HCT116 (cell line): ENCODE measurements at regions not wholly inside any gene's neighbourhood (a gene's known extent, or its start where the extent isn't known, plus 50 kb on each side); places are given as distances from the start of the nearest gene placed in this dataset.

Experiments used
- ATAC-seq: fragments of 200-7000 bp; cut with Tn5 transposase; 2 replicates; pipeline ENCODE4 v1.9.1; 2020; ENCODE audit warnings: mild to moderate bottlenecking, moderate library complexity
- BruUV-seq: library from RNA; stranded (reverse); fragments of 400-500 nt; replicated peaks from 2 replicates; lab custom pipeline; 2021; lab: Mats Ljungman, UMichigan
- CTCF ChIA-PET: fragments of 300-600 bp; sonication (Branson Sonifier 250); formaldehyde crosslinking; loops from one replicate; lab custom pipeline; 2021; ENCODE audit warnings: antibody characterized with exemption; lab: Charles Lee
- POLR2A ChIA-PET: fragments of 300-600, 350-600 bp; sonication (Branson Sonifier 250); formaldehyde crosslinking; loops from one replicate; lab custom pipeline; 2021; ENCODE audit warnings: antibody characterized with exemption; lab: Charles Lee
- RAD21 ChIA-PET, 2 experiments: fragments of 300-600 bp; sonication (Branson Sonifier 250); formaldehyde crosslinking; loops; one replicate each; lab custom pipeline; 2023; ENCODE audit warnings: low total read pairs in 2 of 2; ENCODE audit not compliant: uncharacterized antibody in 2 of 2, unreplicated experiment in 2 of 2, low non-redundant PET in 1 of 2; lab: Charles Lee
- DNase-seq: peaks from one replicate; pipeline ENCODE4 v3.0.0-alpha.2; 2010; ENCODE audit warnings: low read depth, low spot score
- H2AFZ ChIP-seq: fragments of 200-600 bp; shearing (Covaris generic), sonication (generic); 2 replicates; pipeline ENCODE4 v1.6.1; 2017; ENCODE audit warnings: low read depth, mixed run types, mixed read lengths, antibody characterized with exemption, low read length; ENCODE audit not compliant: poor library complexity, severe bottlenecking
- H3K27ac ChIP-seq: 2 replicates; pipeline ENCODE4 v1.5.1; 2012; ENCODE audit warnings: low read depth, low read length
- H3K27me3 ChIP-seq: fragments of 200-600 bp; sonication (generic); 2 replicates; pipeline ENCODE4 v1.6.1; 2016; ENCODE audit warnings: mixed run types, low read length, mixed read lengths; ENCODE audit not compliant: insufficient read depth
- H3K36me3 ChIP-seq, 2 experiments: fragments of 200-500 bp in 1 of 2; fragments of 200-600 bp in 1 of 2; sonication (Bioruptor generic) in 1 of 2; sonication (generic) in 1 of 2; 2 replicates each; pipeline versions ENCODE4 v1.5.1 to v1.6.1; 2014 to 2016; ENCODE audit warnings: low read length in 2 of 2, inconsistent platforms in 1 of 2, mixed read lengths in 1 of 2, mixed run types in 1 of 2; ENCODE audit not compliant: insufficient read depth in 2 of 2, control insufficient read depth in 1 of 2
- H3K4me1 ChIP-seq, 2 experiments: fragments of 200-600 bp in 1 of 2; sonication (generic) in 1 of 2; 2 replicates each; pipeline versions ENCODE4 v1.5.1 to v1.6.1; 2012 to 2017; ENCODE audit warnings: low read length in 2 of 2, inconsistent platforms in 1 of 2, mild to moderate bottlenecking in 1 of 2, mixed read lengths in 1 of 2, mixed run types in 1 of 2, moderate library complexity in 1 of 2; ENCODE audit not compliant: insufficient read depth in 2 of 2, control insufficient read depth in 1 of 2
- H3K4me2 ChIP-seq: fragments of 200-600 bp; sonication (generic); 2 replicates; pipeline ENCODE4 v1.6.1; 2017; ENCODE audit warnings: mixed run types, low read length, mixed read lengths
- H3K4me3 ChIP-seq, 2 experiments: fragments of 200-600 bp in 1 of 2; sonication (generic) in 1 of 2; replicated peaks in 1 of 2; 2 replicates each; pipeline ENCODE4 v1.5.1; 2011 to 2016; ENCODE audit warnings: low read length in 2 of 2, control low read depth in 1 of 2, low read depth in 1 of 2, mild to moderate bottlenecking in 1 of 2, mixed read lengths in 1 of 2, mixed run types in 1 of 2
- H3K79me2 ChIP-seq: fragments of 200-600 bp; sonication (generic); 2 replicates; pipeline ENCODE4 v1.6.1; 2017; ENCODE audit warnings: mild to moderate bottlenecking, mixed run types, low read length, moderate library complexity, mixed read lengths; ENCODE audit not compliant: insufficient read depth
- H3K9ac ChIP-seq: fragments of 200-600 bp; sonication (generic); 2 replicates; pipeline ENCODE4 v1.6.1; 2016; ENCODE audit warnings: low read length, mixed read lengths
- H3K9me2 ChIP-seq: fragments of 200-600 bp; sonication (generic), shearing (Covaris generic); 2 replicates; pipeline ENCODE4 v1.6.1; 2017; ENCODE audit warnings: mixed run types, mild to moderate bottlenecking, moderate library complexity; ENCODE audit not compliant: insufficient read depth
- H3K9me3 ChIP-seq, 2 experiments: fragments of 200-500 bp in 1 of 2; fragments of 200-600 bp in 1 of 2; sonication (Bioruptor generic) in 1 of 2; sonication (generic) in 1 of 2; 2 replicates each; pipeline ENCODE4 v1.6.1; 2014 to 2017; ENCODE audit warnings: low read length in 2 of 2, mixed read lengths in 2 of 2, inconsistent platforms in 1 of 2, low read depth in 1 of 2, mild to moderate bottlenecking in 1 of 2, mixed run types in 1 of 2, moderate library complexity in 1 of 2; ENCODE audit not compliant: control insufficient read depth in 1 of 2, insufficient read depth in 1 of 2
- H4K20me1 ChIP-seq: fragments of 200-600 bp; sonication (generic), shearing (Covaris generic); 2 replicates; pipeline ENCODE4 v1.6.1; 2017; ENCODE audit warnings: mixed run types, mild to moderate bottlenecking, moderate library complexity; ENCODE audit not compliant: insufficient read depth
- CBX3 ChIP-seq: IDR thresholded peaks from 2 replicates; pipeline ENCODE4 v1.6.1; 2012; ENCODE audit warnings: low read depth
- EGR1 ChIP-seq: IDR thresholded peaks from 2 replicates; pipeline ENCODE4 v1.6.1; 2012; ENCODE audit warnings: low read depth
- ELF1 ChIP-seq: IDR thresholded peaks from 2 replicates; pipeline ENCODE4 v1.6.1; 2012; ENCODE audit warnings: low read depth, borderline replicate concordance
- EZH2 ChIP-seq: fragments of 200-600 bp; sonication (generic); IDR thresholded peaks from 2 replicates; pipeline ENCODE4 v1.6.1; 2017; ENCODE audit warnings: antibody characterized with exemption, mixed run types
- FOSL1 ChIP-seq: IDR thresholded peaks from 2 replicates; pipeline ENCODE4 v1.6.1; 2012; ENCODE audit warnings: low read depth
- JUND ChIP-seq: IDR thresholded peaks from 2 replicates; pipeline ENCODE4 v1.6.1; 2012
- POLR2A ChIP-seq: IDR thresholded peaks from 2 replicates; pipeline ENCODE4 v1.7.0; 2011; ENCODE audit warnings: borderline replicate concordance; ENCODE audit not compliant: insufficient read depth, insufficient read length; ENCODE audit errors: extremely low read depth
- POLR2AphosphoS5 ChIP-seq: IDR thresholded peaks from 2 replicates; pipeline ENCODE4 v1.6.1; 2011; ENCODE audit warnings: mild to moderate bottlenecking, low read depth, low read length, moderate library complexity
- SP1 ChIP-seq: IDR thresholded peaks from 2 replicates; pipeline ENCODE4 v1.6.1; 2012; ENCODE audit warnings: low read depth
- SRF ChIP-seq: IDR thresholded peaks from 2 replicates; pipeline ENCODE4 v1.6.1; 2012; ENCODE audit warnings: low read depth
- TCF7L2 ChIP-seq: IDR thresholded peaks from 2 replicates; pipeline ENCODE4 v1.7.0; 2011; ENCODE audit warnings: borderline replicate concordance, inconsistent platforms; ENCODE audit not compliant: insufficient read depth, insufficient read length; ENCODE audit errors: extremely low read depth
- ZFX ChIP-seq: fragments of 450-650 bp; IDR thresholded peaks from 2 replicates; pipeline ENCODE4 v1.6.1; 2017
- ZNF274 ChIP-seq: fragments of 200-500 bp; sonication (Bioruptor generic); IDR thresholded peaks from 2 replicates; pipeline ENCODE4 v1.6.1; 2014; ENCODE audit warnings: mild to moderate bottlenecking, low read depth, low read length, inconsistent platforms
- intact Hi-C: fragments of 100-400 bp; cut with micrococcal nuclease; formaldehyde crosslinking; loops from 2 replicates; pipeline ENCODE4 v1.10.0; 2022
- TF ChIP-seq, protein P1 (sequence below), 3 experiments: fragments of 200-600 bp in 1 of 3; sonication (generic) in 1 of 3; IDR thresholded peaks in 2 of 3; conservative IDR thresholded peaks in 1 of 3; 2 replicates each; pipeline ENCODE4 v1.5.1; 2012 to 2017; ENCODE audit warnings: low read depth in 2 of 3, low read length in 2 of 3, antibody characterized with exemption in 1 of 3, borderline replicate concordance in 1 of 3, control low read depth in 1 of 3, mild to moderate bottlenecking in 1 of 3, mixed read lengths in 1 of 3, mixed run types in 1 of 3, moderate library complexity in 1 of 3; ENCODE audit not compliant: insufficient read depth in 1 of 3

DNA sequence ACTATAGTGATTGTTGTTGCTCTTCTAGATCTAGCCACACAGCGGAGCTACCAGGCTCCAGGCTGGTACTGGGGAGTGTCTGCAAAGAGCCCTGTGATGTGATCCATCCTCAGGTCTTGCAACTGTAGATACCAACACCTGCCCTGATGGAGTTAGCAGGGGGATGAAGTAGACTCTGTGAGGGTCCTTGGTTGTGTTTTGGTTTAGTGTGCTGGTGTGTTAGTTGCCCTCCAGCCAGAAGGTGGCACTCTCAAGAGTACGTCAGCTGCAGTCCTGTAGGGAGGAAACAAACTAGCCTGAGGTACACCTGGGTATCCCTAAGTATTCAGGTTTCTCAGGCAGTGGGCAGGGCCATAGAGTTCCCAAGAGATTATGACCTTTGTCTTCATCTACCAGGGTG lies 81.2 kb upstream of the TMPRSS2 start:
- ChIA-PET POLR2A (no interaction called here), CTCF (interaction anchor here (1.3 kb wide), 1 partner anchor 306 kb away, joined by 6 read pairs; no protein-coding TSS in a partner anchor), RAD21 (no interaction called here)
- no TSS peak for BruUV-seq
- no peaks in the 10 kb centered on the region for H3K79me2 ChIP-seq
- no peaks in the 10 kb centered on the region for H4K20me1 ChIP-seq
- no peak overlapping the region for H3K4me3 ChIP-seq
- H2AFZ ChIP-seq: no peak overlapping the region
- intact Hi-C loops: no loop called here
- no peak for DNase-seq
- H3K27me3 ChIP-seq: no peaks in the 10 kb centered on the region
- no peaks in the 10 kb centered on the region for H3K9me3 ChIP-seq
- peak; percentile 84 for ATAC-seq
- H3K36me3 ChIP-seq: no peaks in the 10 kb centered on the region
- no peak overlapping the region for H3K9ac ChIP-seq
- no peak overlapping the region for H3K4me2 ChIP-seq
- H3K4me1 ChIP-seq: no peaks in the 10 kb centered on the region
- H3K9me2 ChIP-seq: no peaks in the 10 kb centered on the region
- no peak for TF ChIP-seq FOSL1
- TF ChIP-seq, protein P1, sequence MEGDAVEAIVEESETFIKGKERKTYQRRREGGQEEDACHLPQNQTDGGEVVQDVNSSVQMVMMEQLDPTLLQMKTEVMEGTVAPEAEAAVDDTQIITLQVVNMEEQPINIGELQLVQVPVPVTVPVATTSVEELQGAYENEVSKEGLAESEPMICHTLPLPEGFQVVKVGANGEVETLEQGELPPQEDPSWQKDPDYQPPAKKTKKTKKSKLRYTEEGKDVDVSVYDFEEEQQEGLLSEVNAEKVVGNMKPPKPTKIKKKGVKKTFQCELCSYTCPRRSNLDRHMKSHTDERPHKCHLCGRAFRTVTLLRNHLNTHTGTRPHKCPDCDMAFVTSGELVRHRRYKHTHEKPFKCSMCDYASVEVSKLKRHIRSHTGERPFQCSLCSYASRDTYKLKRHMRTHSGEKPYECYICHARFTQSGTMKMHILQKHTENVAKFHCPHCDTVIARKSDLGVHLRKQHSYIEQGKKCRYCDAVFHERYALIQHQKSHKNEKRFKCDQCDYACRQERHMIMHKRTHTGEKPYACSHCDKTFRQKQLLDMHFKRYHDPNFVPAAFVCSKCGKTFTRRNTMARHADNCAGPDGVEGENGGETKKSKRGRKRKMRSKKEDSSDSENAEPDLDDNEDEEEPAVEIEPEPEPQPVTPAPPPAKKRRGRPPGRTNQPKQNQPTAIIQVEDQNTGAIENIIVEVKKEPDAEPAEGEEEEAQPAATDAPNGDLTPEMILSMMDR (IDR thresholded peaks at IDR 0.05 in 2 of 3, conservative IDR thresholded peaks at IDR 0.05 in 1 of 3; ENCODE audit: borderline replicate concordance in 1 of 3, insufficient read depth in 1 of 3, low read depth in 2 of 3, low read length in 2 of 3): peak in 2 of 3 experiments; percentile 37 to 51; a peak in 3 of 6 replicates
- no peak overlapping the region for H3K27ac ChIP-seq

DNA sequence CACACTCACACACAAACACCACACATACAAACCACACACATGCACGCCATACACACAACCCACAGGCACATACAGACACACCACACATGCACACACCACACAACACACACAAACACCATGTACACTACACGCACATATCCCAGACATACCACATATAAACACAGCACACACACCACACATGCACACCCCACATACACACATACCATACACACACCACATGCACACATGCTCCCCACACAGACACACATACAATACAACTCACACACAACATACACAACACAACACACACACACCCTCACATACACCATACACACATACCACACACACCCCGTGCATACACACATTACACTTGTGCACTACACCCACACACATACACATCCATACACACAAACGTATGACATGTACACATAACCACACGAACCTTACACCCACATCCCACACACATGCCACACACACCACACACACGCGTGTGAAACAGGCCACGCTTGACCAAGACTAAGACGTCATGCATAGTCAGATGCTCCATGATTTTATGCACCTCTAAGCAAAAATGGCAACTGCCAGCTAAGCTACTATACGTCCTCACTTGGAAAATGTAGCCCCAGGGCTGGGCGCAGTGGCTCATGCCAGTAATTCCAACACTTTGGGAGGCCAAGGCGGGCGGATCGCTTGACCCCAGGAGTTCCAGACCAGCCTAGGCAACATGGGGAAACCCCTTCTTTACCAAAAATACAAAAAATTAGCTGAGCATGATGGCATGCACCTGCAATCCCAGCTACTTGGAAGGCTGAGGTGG lies 77.4 kb upstream of the TMPRSS2 start:
- Histone ChIP-seq H2AFZ (no peak overlapping the region), H3K4me1 (no peaks in the 10 kb centered on the region), H3K9ac (no peak overlapping the region), H3K36me3 (no peaks in the 10 kb centered on the region), H3K9me2 (no peaks in the 10 kb centered on the region), H3K79me2 (no peaks in the 10 kb centered on the region), H3K9me3 (no peaks in the 10 kb centered on the region), H4K20me1 (no peaks in the 10 kb centered on the region), H3K4me2 (no peak overlapping the region), H3K27me3 (no peaks in the 10 kb centered on the region), H3K27ac (no peak overlapping the region), H3K4me3 (no peak overlapping the region)
- ATAC-seq (no peak), DNase-seq (no peak)
- ChIA-PET RAD21 (no interaction called here), CTCF (no interaction called here), POLR2A (no interaction called here)
- BruUV-seq: no TSS peak
- intact Hi-C loops: no loop called here
- TF ChIP-seq CBX3: no peak
- TF ChIP-seq, protein P1 (IDR thresholded peaks at IDR 0.05 in 2 of 3, conservative IDR thresholded peaks at IDR 0.05 in 1 of 3; ENCODE audit: borderline replicate concordance in 1 of 3, insufficient read depth in 1 of 3, low read depth in 2 of 3, low read length in 2 of 3): no peak
- TF ChIP-seq POLR2AphosphoS5: no peak
- no peak for TF ChIP-seq EZH2
- TF ChIP-seq ELF1: no peak
- TF ChIP-seq JUND: no peak
- TF ChIP-seq SRF: no peak
- TF ChIP-seq SP1: no peak
- no peak for TF ChIP-seq ZFX
- no peak for TF ChIP-seq EGR1
- no peak for TF ChIP-seq POLR2A
- no peak for TF ChIP-seq ZNF274
- no peak for TF ChIP-seq TCF7L2
